ENCODE measurements at regions not wholly inside any gene's neighbourhood (a gene's known extent, or its start where the extent isn't known, plus 50 kb on each side); places are given as distances from the start of the nearest gene placed in this dataset.

- Histone ChIP-seq H3K4me3 (no peak overlapping the region), H3K4me1 (no peaks in the 10 kb centered on the region), H3K27ac (replicated peaks) (no peak overlapping the region), H3K36me3 (no peaks in the 10 kb centered on the region), H3K27me3 (ENCODE audit: low read depth) (no peaks in the 10 kb centered on the region), H3K9me3 (replicated peaks) (no peaks in the 10 kb centered on the region)
- intact Hi-C loops (cut with micrococcal nuclease), result no loop called here
- no peak for TF ChIP-seq CTCF (IDR thresholded peaks at IDR 0.05; ENCODE audit: borderline replicate concordance)
- no peak for DNase-seq
Measured at GRCh38 chr14:100972118-100972897, 68.8 kb upstream of the RTL1 start.

GRCh38 chr14:100975671-100976070, 72.1 kb upstream of the RTL1 start:
- TF ChIP-seq CTCF (IDR thresholded peaks at IDR 0.05; ENCODE audit: borderline replicate concordance), result no peak

GRCh38 chr14:100979079-100979478, 75.6 kb upstream of the RTL1 start:
- H3K9me3 ChIP-seq (replicated peaks), result no peaks in the 10 kb centered on the region
- intact Hi-C loops (cut with micrococcal nuclease), result no loop called here
- no peak for DNase-seq
- no peak overlapping the region for H3K27ac ChIP-seq (replicated peaks)
- H3K27me3 ChIP-seq (ENCODE audit: low read depth), result peaks cover 9% of the 10 kb centered on the region
- no peak overlapping the region for H3K4me3 ChIP-seq
- H3K4me1 ChIP-seq, result no peaks in the 10 kb centered on the region
- H3K36me3 ChIP-seq, result no peaks in the 10 kb centered on the region
- TF ChIP-seq CTCF (IDR thresholded peaks at IDR 0.05; ENCODE audit: borderline replicate concordance), result no peak

More at GRCh38 chr14:100975671-100976070, 72.1 kb upstream of the RTL1 start:
- Histone ChIP-seq H3K9me3 (replicated peaks) (no peaks in the 10 kb centered on the region), H3K4me1 (no peaks in the 10 kb centered on the region), H3K27me3 (ENCODE audit: low read depth) (no peaks in the 10 kb centered on the region), H3K4me3 (no peak overlapping the region), H3K36me3 (no peaks in the 10 kb centered on the region), H3K27ac (replicated peaks) (no peak overlapping the region)
- DNase-seq, result no peak
- intact Hi-C loops (cut with micrococcal nuclease), result no loop called here

GRCh38 chr14:100979780-100980179, 76.3 kb upstream of the RTL1 start:
- no peak for DNase-seq
- no peak for TF ChIP-seq CTCF (IDR thresholded peaks at IDR 0.05; ENCODE audit: borderline replicate concordance)
- no peak overlapping the region for H3K4me3 ChIP-seq
- H3K36me3 ChIP-seq, result no peaks in the 10 kb centered on the region
- intact Hi-C loops (cut with micrococcal nuclease), result no loop called here
- H3K9me3 ChIP-seq (replicated peaks), result no peaks in the 10 kb centered on the region
- H3K27ac ChIP-seq (replicated peaks), result no peak overlapping the region
- H3K4me1 ChIP-seq, result no peaks in the 10 kb centered on the region
- H3K27me3 ChIP-seq (ENCODE audit: low read depth), result peaks cover 13% of the 10 kb centered on the region

- Histone ChIP-seq H3K36me3 (no peaks in the 10 kb centered on the region), H3K27ac (replicated peaks) (no peak overlapping the region), H3K4me3 (no peak overlapping the region), H3K4me1 (no peaks in the 10 kb centered on the region), H3K9me3 (replicated peaks) (no peaks in the 10 kb centered on the region), H3K27me3 (ENCODE audit: low read depth) (peaks cover 14% of the 10 kb centered on the region)
- no peak for TF ChIP-seq CTCF (IDR thresholded peaks at IDR 0.05; ENCODE audit: borderline replicate concordance)
- intact Hi-C loops (cut with micrococcal nuclease), result no loop called here
- DNase-seq, result no peak
Measured at GRCh38 chr14:100980823-100981222, 77.3 kb upstream of the RTL1 start.
